Skeletal muscle cell (primary cell): ENCODE measurements at regions not wholly inside any gene's neighbourhood (a gene's known extent, or its start where the extent isn't known, plus 50 kb on each side); places are given as distances from the start of the nearest gene placed in this dataset.

ENCODE experiments used
- DNase-seq: peaks from one replicate; pipeline ENCODE4 v3.0.0-alpha.2; 2010; ENCODE audit warnings: low read depth
- H3K4me3 ChIP-seq: 2 replicates; pipeline ENCODE4 v1.5.1; 2011; ENCODE audit warnings: low read depth, mild to moderate bottlenecking, control low read depth, low read length, moderate library complexity

DNA sequence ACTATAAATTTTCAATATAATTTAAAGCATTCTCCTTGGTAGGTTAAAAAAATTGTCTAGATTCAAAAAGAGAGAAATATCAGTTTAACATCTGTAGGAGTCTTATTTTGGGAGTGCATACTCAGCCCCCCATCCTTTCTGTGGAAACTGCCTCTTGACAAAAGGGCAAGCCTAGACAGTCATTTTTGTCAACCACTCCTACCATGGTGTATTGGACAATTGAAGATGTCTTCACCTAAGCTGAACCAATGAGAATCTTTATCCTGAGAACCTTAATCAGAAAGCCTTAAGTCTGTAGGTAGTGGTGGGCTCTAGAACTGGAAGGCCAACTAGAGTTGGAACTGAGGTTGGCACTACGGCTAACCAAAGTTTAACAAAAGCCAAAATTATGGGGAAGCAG is 65.7 kb upstream of the MED13 start:
- DNase-seq: no peak
- no peak overlapping the region for H3K4me3 ChIP-seq

DNA sequence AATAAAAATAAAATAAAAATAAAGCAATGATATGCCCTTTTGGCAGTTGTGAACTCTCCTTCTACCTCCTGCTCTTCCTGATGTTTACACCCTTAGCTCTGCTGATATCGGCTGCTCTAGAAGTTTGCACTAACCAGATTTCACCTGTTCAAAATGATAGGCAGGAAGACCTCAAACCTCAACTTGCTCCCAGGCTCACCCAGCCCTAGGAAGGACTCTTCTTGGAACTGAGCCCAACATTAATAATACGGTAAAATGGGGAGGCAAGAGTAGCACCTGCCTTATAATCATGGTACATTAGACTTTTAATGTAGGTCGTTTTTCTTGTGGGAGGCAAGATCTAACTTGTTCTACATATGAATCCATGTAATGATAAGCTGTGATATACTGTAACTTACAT is 61.2 kb upstream of the MED13 start:
- H3K4me3 ChIP-seq: no peak overlapping the region
- DNase-seq: no peak

DNA sequence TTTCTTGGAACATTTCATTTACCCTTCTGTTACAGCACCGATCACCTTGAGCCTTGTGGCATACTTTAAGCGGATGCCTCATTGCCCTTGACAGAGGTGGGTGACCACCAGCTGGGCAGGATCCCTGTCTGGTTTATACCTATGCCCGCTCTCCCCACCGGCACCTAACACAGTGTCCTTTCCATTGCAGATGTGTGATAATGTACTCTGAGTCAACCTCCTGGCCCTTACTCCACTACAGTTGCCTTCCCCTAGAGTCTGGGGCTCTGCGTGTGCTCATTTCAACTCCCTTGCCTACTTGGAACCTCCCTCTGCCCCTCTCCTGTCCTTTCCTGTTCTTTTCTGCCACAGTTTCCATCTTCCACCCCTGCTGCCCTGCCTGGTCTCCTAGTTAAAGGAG is 60.2 kb upstream of the MED13 start:
- no peak for DNase-seq
- no peak overlapping the region for H3K4me3 ChIP-seq

DNA sequence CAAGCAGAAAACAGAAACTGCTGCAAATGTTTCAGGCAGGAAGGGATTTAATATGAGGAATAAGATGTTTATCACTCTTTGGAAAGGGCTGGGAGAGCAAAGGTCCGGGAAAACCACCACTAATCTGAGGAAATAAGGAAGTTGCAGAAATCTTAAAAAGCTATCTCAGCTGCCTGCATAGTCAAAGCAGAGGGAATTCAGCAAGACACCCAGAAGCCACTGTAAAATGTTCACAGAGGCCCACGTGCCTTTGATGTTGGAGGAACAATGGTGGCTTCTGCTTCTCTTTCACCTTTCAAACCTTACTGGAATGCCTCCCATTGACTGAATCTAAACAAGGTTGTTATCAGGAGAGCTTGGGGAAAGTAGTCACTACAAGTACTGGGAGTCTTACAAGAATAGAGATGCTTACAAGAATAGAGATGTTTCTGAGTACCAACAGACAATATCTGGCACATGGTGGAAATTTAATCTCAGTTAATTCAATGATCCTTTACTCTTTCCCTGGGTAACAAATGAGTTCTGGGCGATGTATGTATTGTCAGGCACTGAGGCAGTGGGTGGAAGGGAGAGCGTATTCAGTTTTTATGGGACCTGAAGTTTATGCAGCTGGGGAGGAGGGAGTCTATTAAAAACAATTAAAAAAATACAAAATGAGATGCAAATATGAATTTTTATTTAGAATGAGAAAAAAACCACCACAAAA is 56.1 kb upstream of the MED13 start:
- DNase-seq: no peak
- no peak overlapping the region for H3K4me3 ChIP-seq

DNA sequence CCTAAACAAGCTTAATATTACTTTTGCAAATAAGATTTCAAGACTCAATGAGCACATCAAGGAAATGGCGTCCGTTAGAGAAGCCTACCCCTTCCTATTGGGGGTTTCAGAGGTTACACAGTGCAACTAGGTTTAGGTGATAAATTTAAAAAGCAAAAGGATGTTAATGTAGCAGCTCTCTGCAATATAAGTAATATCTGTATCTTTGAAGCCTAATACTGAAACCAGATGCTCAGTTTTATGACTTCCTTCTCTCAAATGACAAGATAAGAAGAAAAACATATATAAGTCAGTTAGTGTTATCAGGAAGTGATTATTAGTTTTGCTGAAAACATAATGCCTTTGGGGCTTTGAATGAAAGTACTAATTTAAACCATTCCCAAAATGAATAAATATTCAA is 54.3 kb upstream of the MED13 start:
- no peak for DNase-seq
- H3K4me3 ChIP-seq: no peak overlapping the region
